ENCODE measurements at regions not wholly inside any gene's neighbourhood (a gene's known extent, or its start where the extent isn't known, plus 50 kb on each side); places are given as distances from the start of the nearest gene placed in this dataset.
"Not testable (repeated sequence)": the region's sequence is repeated elsewhere in the genome, so short reads cannot be mapped to it uniquely, and the experiment has no call there.

- no peak overlapping the region for H3K4me3 ChIP-seq (ENCODE audit: low read depth, poor library complexity, severe bottlenecking)
- intact Hi-C loops (cut with DNase I; ENCODE audit: low total_unique reads) = no loop called here
- 58 to 80% methylated on average over 1 of the region's 1 CpG for WGBS, 2 donors
- DNase-seq (ENCODE audit: low spot score in 2 of 2) = no peak
- no peak for TF ChIP-seq POLR2A (IDR thresholded peaks at IDR 0.05)
- no peak for TF ChIP-seq CTCF (IDR thresholded peaks at IDR 0.05)
These were observed 362.8 kb upstream of the ARPP21 start for GRCh38 chr3:35276568-35276967.

- TF ChIP-seq POLR2A (IDR thresholded peaks at IDR 0.05) (no peak), CTCF (IDR thresholded peaks at IDR 0.05) (no peak)
- H3K4me3 ChIP-seq (ENCODE audit: low read depth, poor library complexity, severe bottlenecking) = no peak overlapping the region
- DNase-seq (ENCODE audit: low spot score in 2 of 2) = no peak
- intact Hi-C loops (cut with DNase I; ENCODE audit: low total_unique reads) = no loop called here
- 76% methylated on average over 4 of the region's 4 CpGs for WGBS, 2 donors
These were observed 347.7 kb upstream of the ARPP21 start for GRCh38 chr3:35291471-35292236.

- WGBS, 2 donors = 83 to 89% methylated on average over 3 of the region's 3 CpGs
- intact Hi-C loops (cut with DNase I; ENCODE audit: low total_unique reads) = no loop called here
- no peak overlapping the region for H3K4me3 ChIP-seq (ENCODE audit: low read depth, poor library complexity, severe bottlenecking)
- no peak for TF ChIP-seq CTCF (IDR thresholded peaks at IDR 0.05)
- TF ChIP-seq POLR2A (IDR thresholded peaks at IDR 0.05) = no peak
- DNase-seq (ENCODE audit: low spot score in 2 of 2) = no peak
These were observed 346.8 kb upstream of the ARPP21 start for GRCh38 chr3:35292568-35292967.

GRCh38 chr3:35295906-35296305 is 343.4 kb upstream of the ARPP21 start:
- WGBS, 2 donors = 57 to 62% methylated on average over 2 of the region's 2 CpGs
- no peak for DNase-seq (ENCODE audit: low spot score in 2 of 2)
- TF ChIP-seq POLR2A (IDR thresholded peaks at IDR 0.05) (no peak), CTCF (IDR thresholded peaks at IDR 0.05) (no peak)
- H3K4me3 ChIP-seq (ENCODE audit: low read depth, poor library complexity, severe bottlenecking) = no peak overlapping the region
- intact Hi-C loops (cut with DNase I; ENCODE audit: low total_unique reads) = no loop called here

GRCh38 chr3:35296533-35296932 is 342.8 kb upstream of the ARPP21 start:
- no peak overlapping the region for H3K4me3 ChIP-seq (ENCODE audit: low read depth, poor library complexity, severe bottlenecking)
- no peak for DNase-seq (ENCODE audit: low spot score in 2 of 2)
- TF ChIP-seq CTCF (IDR thresholded peaks at IDR 0.05) (no peak), POLR2A (IDR thresholded peaks at IDR 0.05) (no peak)
- intact Hi-C loops (cut with DNase I; ENCODE audit: low total_unique reads) = no loop called here
- WGBS, 2 donors = 65 to 74% methylated on average over 4 of the region's 4 CpGs

- DNase-seq (ENCODE audit: low spot score in 2 of 2); H3K4me3 ChIP-seq (ENCODE audit: low read depth, poor library complexity, severe bottlenecking); intact Hi-C loops (cut with DNase I; ENCODE audit: low total_unique reads): not testable (repeated sequence)
- WGBS, 2 donors = 68 to 76% methylated on average over 2 of the region's 2 CpGs
These were observed 342.4 kb upstream of the ARPP21 start for GRCh38 chr3:35296944-35297343.

Measured in lower leg skin (tissue), 4 donors.